H1 (cell line): ENCODE measurements at regions not wholly inside any gene's neighbourhood (a gene's known extent, or its start where the extent isn't known, plus 50 kb on each side); places are given as distances from the start of the nearest gene placed in this dataset.

Source experiments
- ATF2 ChIP-seq: IDR thresholded peaks from 2 replicates; pipeline ENCODE4 v1.6.1; 2012; ENCODE audit warnings: low read length, inconsistent platforms
- CBX8 ChIP-seq: fragments of 300-800, 300-1000 bp; sonication (generic); IDR thresholded peaks from 2 replicates; pipeline ENCODE4 v1.7.1; 2016; ENCODE audit warnings: low read depth, low read length, borderline replicate concordance
- CTBP2 ChIP-seq: IDR thresholded peaks from 2 replicates; pipeline ENCODE4 v1.7.0; 2011; ENCODE audit warnings: borderline replicate concordance, mild to moderate bottlenecking, moderate library complexity, mixed read lengths, low read length; ENCODE audit not compliant: insufficient read depth, insufficient read length
- EGR1 ChIP-seq: IDR thresholded peaks from 2 replicates; pipeline ENCODE4 v1.6.1; 2011; ENCODE audit warnings: low read depth, low read length, borderline replicate concordance

- TF ChIP-seq CTBP2: no peak
- TF ChIP-seq CBX8: no peak
- no peak for TF ChIP-seq EGR1
- no peak for TF ChIP-seq ATF2
These were observed 261.4 kb upstream of the NRIP1 start (continued) for GRCh38 chr21:15326032-15326867.
